HEK293 (cell line): ENCODE measurements at regions not wholly inside any gene's neighbourhood (a gene's known extent, or its start where the extent isn't known, plus 50 kb on each side); places are given as distances from the start of the nearest gene placed in this dataset.

Source experiments
- CTCF ChIA-PET: fragments of 350-600 bp; formaldehyde crosslinking; extraction: SDS; loops from one replicate; lab custom pipeline; 2021; ENCODE audit warnings: antibody characterized with exemption; lab: Yijun Ruan, JAX
- POLR2A ChIA-PET: fragments of 300-600 bp; formaldehyde crosslinking; extraction: SDS; loops from one replicate; lab custom pipeline; 2020; ENCODE audit warnings: antibody characterized with exemption, inconsistent platforms; lab: Yijun Ruan, JAX
- H3K27ac ChIP-seq: fragments of 200-500 bp; sonication (Bioruptor generic); 2 replicates; pipeline ENCODE4 v1.5.1; 2014; ENCODE audit warnings: low read depth, low read length, control low read depth, inconsistent platforms; ENCODE audit errors: extremely low read depth
- H3K36me3 ChIP-seq, 2 experiments: fragments of 200-500 bp in 1 of 2; sonication (Bioruptor generic) in 1 of 2; 1 replicate in 1 of 2; 2 replicates in 1 of 2; pipeline ENCODE4 v1.5.1; 2014 to 2017; ENCODE audit warnings: inconsistent platforms in 2 of 2, low read length in 2 of 2; ENCODE audit not compliant: control insufficient read depth in 2 of 2, insufficient read depth in 1 of 2
- H3K4me1 ChIP-seq: fragments of 200-500 bp; sonication (Bioruptor generic); 2 replicates; pipeline ENCODE4 v1.5.1; 2014; ENCODE audit warnings: mild to moderate bottlenecking, low read length, inconsistent platforms; ENCODE audit not compliant: control insufficient read depth, insufficient read depth
- H3K4me3 ChIP-seq: 2 replicates; pipeline ENCODE4 v1.5.1; 2011; ENCODE audit warnings: low read depth, mild to moderate bottlenecking, control low read depth, low read length, moderate library complexity
- H3K9me3 ChIP-seq: fragments of 200-500 bp; sonication (Bioruptor generic); 2 replicates; pipeline ENCODE4 v1.5.1; 2014; ENCODE audit warnings: low read depth, low read length, inconsistent platforms; ENCODE audit not compliant: control insufficient read depth, insufficient read depth
- HIC1 ChIP-seq: fragments of 450-650 bp; formaldehyde crosslinking; IDR thresholded peaks from 2 replicates; pipeline ENCODE4 v1.5.1; 2016; ENCODE audit warnings: missing biosample characterization, missing genetic modification characterization
- ZNF140 ChIP-seq: fragments of 450-650 bp; formaldehyde crosslinking; IDR thresholded peaks from 2 replicates; pipeline ENCODE4 v1.5.1; 2016; ENCODE audit warnings: missing biosample characterization, missing genetic modification characterization
- ZNF202 ChIP-seq: fragments of 450-650 bp; formaldehyde crosslinking; IDR thresholded peaks from 2 replicates; pipeline ENCODE4 v1.5.1; 2016; ENCODE audit warnings: missing biosample characterization, missing genetic modification characterization, borderline replicate concordance
- ZNF223 ChIP-seq: fragments of 450-650 bp; formaldehyde crosslinking; IDR thresholded peaks from 2 replicates; pipeline ENCODE4 v1.5.1; 2016; ENCODE audit warnings: missing biosample characterization, missing genetic modification characterization
- ZNF280D ChIP-seq: fragments of 450-650 bp; formaldehyde crosslinking; IDR thresholded peaks from 2 replicates; pipeline ENCODE4 v1.5.1; 2016; ENCODE audit warnings: missing biosample characterization, missing genetic modification characterization
- ZNF311 ChIP-seq: fragments of 450-650 bp; formaldehyde crosslinking; IDR thresholded peaks from 2 replicates; pipeline ENCODE4 v1.5.1; 2017; ENCODE audit warnings: missing biosample characterization, missing genetic modification characterization, borderline replicate concordance
- ZNF335 ChIP-seq: fragments of 450-650 bp; formaldehyde crosslinking; conservative IDR thresholded peaks from 2 replicates; pipeline ENCODE4 v1.5.1; 2016; ENCODE audit warnings: missing biosample characterization, missing genetic modification characterization
- ZNF558 ChIP-seq: fragments of 450-650 bp; formaldehyde crosslinking; IDR thresholded peaks from 2 replicates; pipeline ENCODE4 v1.5.1; 2016; ENCODE audit warnings: missing biosample characterization, missing genetic modification characterization
- ZNF664 ChIP-seq: fragments of 450-650 bp; formaldehyde crosslinking; IDR thresholded peaks from 2 replicates; pipeline ENCODE4 v1.5.1; 2016; ENCODE audit warnings: missing biosample characterization, missing genetic modification characterization
- ZNF76 ChIP-seq: fragments of 450-650 bp; formaldehyde crosslinking; IDR thresholded peaks from 2 replicates; pipeline ENCODE4; 2016; ENCODE audit warnings: low read depth, missing biosample characterization, missing genetic modification characterization, borderline replicate concordance

- TF ChIP-seq ZNF280D, result no peak
- TF ChIP-seq HIC1 (tag by site-specific recombination), result no peak
Observed at GRCh38 chr5:146952168-146952567, 73.6 kb upstream of the PPP2R2B start (continued).

GRCh38 chr5:146956217-146956616 is 77.7 kb upstream of the PPP2R2B start:
- H3K9me3 ChIP-seq, result no peaks in the 10 kb centered on the region
- ChIA-PET CTCF (interaction anchor here (1.4 to 1.8 kb wide), 2 partner anchors 9 to 10 kb away, joined by 5 to 7 read pairs; no protein-coding TSS in a partner anchor), POLR2A (no interaction called here)
- H3K27ac ChIP-seq, result no peak overlapping the region
- H3K36me3 ChIP-seq, result no peaks in the 10 kb centered on the region
- TF ChIP-seq ZNF335 (tag by site-specific recombination), result no peak
- H3K4me3 ChIP-seq, result no peak overlapping the region
- no peaks in the 10 kb centered on the region for H3K4me1 ChIP-seq

- TF ChIP-seq ZNF223 (no peak), ZNF202 (tag by site-specific recombination) (no peak), ZNF76 (no peak), ZNF140 (tag by site-specific recombination) (no peak), ZNF664 (tag by site-specific recombination) (no peak)
- no peak overlapping the region for H3K27ac ChIP-seq
- ChIA-PET POLR2A (no interaction called here), CTCF (interaction anchor here (0.6 to 2.2 kb wide), 7 partner anchors 12 to 427 kb away, joined by 3 to 6 read pairs (median 4); no protein-coding TSS in a partner anchor)
- no peaks in the 10 kb centered on the region for H3K9me3 ChIP-seq
- H3K36me3 ChIP-seq, result no peaks in the 10 kb centered on the region
- no peaks in the 10 kb centered on the region for H3K4me1 ChIP-seq
- H3K4me3 ChIP-seq, result no peak overlapping the region
Observed at GRCh38 chr5:146959360-146959759, 80.8 kb upstream of the PPP2R2B start.

GRCh38 chr5:146962801-146963355 is 84.3 kb upstream of the PPP2R2B start:
- ChIA-PET CTCF (interaction anchor here (1.3 to 7.2 kb wide), 4 partner anchors 226 to 430 kb away, joined by 3 to 94 read pairs (median 12); no protein-coding TSS in a partner anchor), POLR2A (interaction anchor here (0.6 kb wide), 1 partner anchor 491 kb away, joined by 3 read pairs; no protein-coding TSS in a partner anchor)

More at GRCh38 chr5:146962801-146963355, 84.3 kb upstream of the PPP2R2B start:
- no peaks in the 10 kb centered on the region for H3K9me3 ChIP-seq
- H3K4me3 ChIP-seq, result no peak overlapping the region
- no peak overlapping the region for H3K27ac ChIP-seq
- no peaks in the 10 kb centered on the region for H3K36me3 ChIP-seq
- TF ChIP-seq ZNF558 (tag by site-specific recombination) (no peak), ZNF311 (tag by site-specific recombination) (no peak)
- no peaks in the 10 kb centered on the region for H3K4me1 ChIP-seq
